ENCODE measurements at regions not wholly inside any gene's neighbourhood (a gene's known extent, or its start where the extent isn't known, plus 50 kb on each side); places are given as distances from the start of the nearest gene placed in this dataset.

GRCh38 chr1:147052143-147052542, 114.0 kb downstream of the NBPF12 start:
- TF ChIP-seq TAF1 (IDR thresholded peaks at IDR 0.05; ENCODE audit: low read depth) (no peak), REST (IDR thresholded peaks at IDR 0.05; ENCODE audit: low read depth) (no peak), NFIC (IDR thresholded peaks at IDR 0.05) (no peak), EP300 (IDR thresholded peaks at IDR 0.05; ENCODE audit: borderline replicate concordance) (no peak)

Measured in Ishikawa (cell line).